WTC11 (cell line): ENCODE measurements at regions not wholly inside any gene's neighbourhood (a gene's known extent, or its start where the extent isn't known, plus 50 kb on each side); places are given as distances from the start of the nearest gene placed in this dataset.

Experiments
- CREB1 ChIP-seq: sonication (generic); formaldehyde crosslinking; IDR thresholded peaks from 2 replicates; pipeline ENCODE4 v1.8.0; 2023; ENCODE audit warnings: mild to moderate bottlenecking, missing genetic modification reagents
- JUN ChIP-seq: sonication (generic); formaldehyde crosslinking; IDR thresholded peaks from 2 replicates; pipeline ENCODE4 v1.8.0; 2023; ENCODE audit warnings: mild to moderate bottlenecking, missing genetic modification reagents
- NR2C2 ChIP-seq: sonication (generic); formaldehyde crosslinking; IDR thresholded peaks from 2 replicates; pipeline ENCODE4 v1.8.0; 2022; ENCODE audit warnings: mild to moderate bottlenecking, missing genetic modification reagents
- SP1 ChIP-seq: sonication (generic); formaldehyde crosslinking; conservative IDR thresholded peaks from 2 replicates; pipeline ENCODE4 v1.8.1; 2022; ENCODE audit warnings: missing genetic modification reagents
- TEAD4 ChIP-seq: sonication (generic); formaldehyde crosslinking; IDR thresholded peaks from 2 replicates; pipeline ENCODE4 v1.8.0; 2022; ENCODE audit warnings: mild to moderate bottlenecking, missing genetic modification reagents
- ZNF121 ChIP-seq: sonication (generic); formaldehyde crosslinking; IDR thresholded peaks from 2 replicates; pipeline ENCODE4 v1.8.0; 2023; ENCODE audit warnings: missing genetic modification reagents
- ZNF232 ChIP-seq: sonication (generic); formaldehyde crosslinking; IDR thresholded peaks from 2 replicates; pipeline ENCODE4 v1.8.0; 2022; ENCODE audit warnings: mild to moderate bottlenecking, missing genetic modification reagents
- TF ChIP-seq, protein P1 (sequence below): fragments of 200-600 bp; IDR thresholded peaks from 2 replicates; pipeline ENCODE4 v1.8.0; 2022; ENCODE audit warnings: antibody characterized with exemption
- TF ChIP-seq, protein P2 (sequence below): sonication (generic); formaldehyde crosslinking; IDR thresholded peaks from 2 replicates; pipeline ENCODE4 v1.8.1; 2022; ENCODE audit warnings: mild to moderate bottlenecking, moderate library complexity, missing genetic modification reagents
- TF ChIP-seq, protein P3 (sequence below): fragments of 250-450 bp; sonication (Bioruptor Pico); IDR thresholded peaks from 2 replicates; pipeline ENCODE4 v2.1.2; 2022; ENCODE audit warnings: mild to moderate bottlenecking, moderate library complexity
- TF ChIP-seq, protein P4 (sequence below): sonication (generic); formaldehyde crosslinking; IDR thresholded peaks from 2 replicates; pipeline ENCODE4 v1.8.1; 2022; ENCODE audit warnings: low read depth, mild to moderate bottlenecking, moderate library complexity, missing genetic modification reagents, borderline replicate concordance
- TF ChIP-seq, protein P5 (sequence below): sonication (generic); formaldehyde crosslinking; IDR thresholded peaks from 2 replicates; pipeline ENCODE4 v1.8.1; 2022; ENCODE audit warnings: missing genetic modification reagents, borderline replicate concordance
- TF ChIP-seq, protein P6 (sequence below): sonication (generic); formaldehyde crosslinking; IDR thresholded peaks from 2 replicates; pipeline ENCODE4 v1.8.0; 2022; ENCODE audit warnings: mild to moderate bottlenecking, missing genetic modification reagents

DNA sequence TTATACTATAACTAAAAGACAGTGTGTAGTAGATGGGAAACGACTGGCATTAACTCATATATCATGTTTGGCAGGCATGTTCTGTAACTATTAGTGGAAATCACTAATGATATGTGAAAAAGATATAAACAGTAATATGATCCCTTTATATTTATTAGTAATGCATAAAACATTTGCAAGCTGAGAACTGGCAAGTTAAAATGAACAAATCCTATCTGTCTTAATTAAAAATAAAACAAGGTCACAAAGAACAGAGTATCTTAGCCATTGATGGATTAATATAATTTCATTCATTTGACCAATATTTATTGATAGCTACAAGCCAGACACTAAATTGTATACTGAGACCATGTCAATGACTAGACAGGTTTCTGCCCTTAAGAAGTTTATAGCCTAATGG lies 154.5 kb downstream of the CRPPA start:
- TF ChIP-seq, protein P1, sequence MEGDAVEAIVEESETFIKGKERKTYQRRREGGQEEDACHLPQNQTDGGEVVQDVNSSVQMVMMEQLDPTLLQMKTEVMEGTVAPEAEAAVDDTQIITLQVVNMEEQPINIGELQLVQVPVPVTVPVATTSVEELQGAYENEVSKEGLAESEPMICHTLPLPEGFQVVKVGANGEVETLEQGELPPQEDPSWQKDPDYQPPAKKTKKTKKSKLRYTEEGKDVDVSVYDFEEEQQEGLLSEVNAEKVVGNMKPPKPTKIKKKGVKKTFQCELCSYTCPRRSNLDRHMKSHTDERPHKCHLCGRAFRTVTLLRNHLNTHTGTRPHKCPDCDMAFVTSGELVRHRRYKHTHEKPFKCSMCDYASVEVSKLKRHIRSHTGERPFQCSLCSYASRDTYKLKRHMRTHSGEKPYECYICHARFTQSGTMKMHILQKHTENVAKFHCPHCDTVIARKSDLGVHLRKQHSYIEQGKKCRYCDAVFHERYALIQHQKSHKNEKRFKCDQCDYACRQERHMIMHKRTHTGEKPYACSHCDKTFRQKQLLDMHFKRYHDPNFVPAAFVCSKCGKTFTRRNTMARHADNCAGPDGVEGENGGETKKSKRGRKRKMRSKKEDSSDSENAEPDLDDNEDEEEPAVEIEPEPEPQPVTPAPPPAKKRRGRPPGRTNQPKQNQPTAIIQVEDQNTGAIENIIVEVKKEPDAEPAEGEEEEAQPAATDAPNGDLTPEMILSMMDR, result no peak
- TF ChIP-seq NR2C2 (CRISPR knock-in tag) (no peak), JUN (CRISPR knock-in tag) (no peak), TEAD4 (CRISPR knock-in tag) (no peak), SP1 (CRISPR knock-in tag) (no peak), ZNF121 (CRISPR knock-in tag) (no peak), ZNF232 (CRISPR knock-in tag) (no peak), CREB1 (CRISPR knock-in tag) (no peak)
- TF ChIP-seq, protein P2, sequence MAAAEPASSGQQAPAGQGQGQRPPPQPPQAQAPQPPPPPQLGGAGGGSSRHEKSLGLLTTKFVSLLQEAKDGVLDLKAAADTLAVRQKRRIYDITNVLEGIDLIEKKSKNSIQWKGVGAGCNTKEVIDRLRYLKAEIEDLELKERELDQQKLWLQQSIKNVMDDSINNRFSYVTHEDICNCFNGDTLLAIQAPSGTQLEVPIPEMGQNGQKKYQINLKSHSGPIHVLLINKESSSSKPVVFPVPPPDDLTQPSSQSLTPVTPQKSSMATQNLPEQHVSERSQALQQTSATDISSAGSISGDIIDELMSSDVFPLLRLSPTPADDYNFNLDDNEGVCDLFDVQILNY (CRISPR knock-in tag), result no peak
- TF ChIP-seq, protein P3, sequence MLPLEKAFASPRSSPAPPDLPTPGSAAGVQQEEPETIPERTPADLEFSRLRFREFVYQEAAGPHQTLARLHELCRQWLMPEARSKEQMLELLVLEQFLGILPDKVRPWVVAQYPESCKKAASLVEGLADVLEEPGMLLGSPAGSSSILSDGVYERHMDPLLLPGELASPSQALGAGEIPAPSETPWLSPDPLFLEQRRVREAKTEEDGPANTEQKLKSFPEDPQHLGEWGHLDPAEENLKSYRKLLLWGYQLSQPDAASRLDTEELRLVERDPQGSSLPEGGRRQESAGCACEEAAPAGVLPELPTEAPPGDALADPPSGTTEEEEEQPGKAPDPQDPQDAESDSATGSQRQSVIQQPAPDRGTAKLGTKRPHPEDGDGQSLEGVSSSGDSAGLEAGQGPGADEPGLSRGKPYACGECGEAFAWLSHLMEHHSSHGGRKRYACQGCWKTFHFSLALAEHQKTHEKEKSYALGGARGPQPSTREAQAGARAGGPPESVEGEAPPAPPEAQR (CRISPR knock-in tag), result no peak
- TF ChIP-seq, protein P4, sequence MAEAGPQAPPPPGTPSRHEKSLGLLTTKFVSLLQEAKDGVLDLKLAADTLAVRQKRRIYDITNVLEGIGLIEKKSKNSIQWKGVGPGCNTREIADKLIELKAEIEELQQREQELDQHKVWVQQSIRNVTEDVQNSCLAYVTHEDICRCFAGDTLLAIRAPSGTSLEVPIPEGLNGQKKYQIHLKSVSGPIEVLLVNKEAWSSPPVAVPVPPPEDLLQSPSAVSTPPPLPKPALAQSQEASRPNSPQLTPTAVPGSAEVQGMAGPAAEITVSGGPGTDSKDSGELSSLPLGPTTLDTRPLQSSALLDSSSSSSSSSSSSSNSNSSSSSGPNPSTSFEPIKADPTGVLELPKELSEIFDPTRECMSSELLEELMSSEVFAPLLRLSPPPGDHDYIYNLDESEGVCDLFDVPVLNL (CRISPR knock-in tag), result no peak
- TF ChIP-seq, protein P5, sequence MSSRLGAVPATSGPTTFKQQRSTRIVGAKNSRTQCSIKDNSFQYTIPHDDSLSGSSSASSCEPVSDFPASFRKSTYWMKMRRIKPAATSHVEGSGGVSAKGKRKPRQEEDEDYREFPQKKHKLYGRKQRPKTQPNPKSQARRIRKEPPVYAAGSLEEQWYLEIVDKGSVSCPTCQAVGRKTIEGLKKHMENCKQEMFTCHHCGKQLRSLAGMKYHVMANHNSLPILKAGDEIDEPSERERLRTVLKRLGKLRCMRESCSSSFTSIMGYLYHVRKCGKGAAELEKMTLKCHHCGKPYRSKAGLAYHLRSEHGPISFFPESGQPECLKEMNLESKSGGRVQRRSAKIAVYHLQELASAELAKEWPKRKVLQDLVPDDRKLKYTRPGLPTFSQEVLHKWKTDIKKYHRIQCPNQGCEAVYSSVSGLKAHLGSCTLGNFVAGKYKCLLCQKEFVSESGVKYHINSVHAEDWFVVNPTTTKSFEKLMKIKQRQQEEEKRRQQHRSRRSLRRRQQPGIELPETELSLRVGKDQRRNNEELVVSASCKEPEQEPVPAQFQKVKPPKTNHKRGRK, result no peak
- TF ChIP-seq, protein P6, sequence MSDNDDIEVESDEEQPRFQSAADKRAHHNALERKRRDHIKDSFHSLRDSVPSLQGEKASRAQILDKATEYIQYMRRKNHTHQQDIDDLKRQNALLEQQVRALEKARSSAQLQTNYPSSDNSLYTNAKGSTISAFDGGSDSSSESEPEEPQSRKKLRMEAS (CRISPR knock-in tag), result no peak
